GM23338 (cell line): ENCODE measurements at regions not wholly inside any gene's neighbourhood (a gene's known extent, or its start where the extent isn't known, plus 50 kb on each side); places are given as distances from the start of the nearest gene placed in this dataset.
A peak's percentile ranks its signal among the peaks of the same experiment; 100 is the strongest.

Experiments
- ATAC-seq: fragments of 200-7000 bp; cut with Tn5 transposase; 3 replicates; pipeline ENCODE4 v1.9.1; 2020
- DNase-seq: peaks from one replicate; pipeline ENCODE4 v3.0.0-alpha.2; 2015; ENCODE audit warnings: low spot score
- H2AFZ ChIP-seq: fragments of 200-600 bp; sonication (generic); 2 replicates; pipeline ENCODE4 v1.8.0; 2016; ENCODE audit warnings: antibody characterized with exemption, mild to moderate bottlenecking, moderate library complexity
- H3F3A ChIP-seq: fragments of 200-600 bp; sonication (generic); replicated peaks from 2 replicates; pipeline ENCODE4 v1.8.0; 2017; ENCODE audit warnings: antibody characterized with exemption, mixed run types, low read depth
- H3K27ac ChIP-seq: fragments of 200-600 bp; sonication (generic); 2 replicates; pipeline ENCODE4 v1.6.1; 2016; ENCODE audit warnings: low read depth
- H3K27me3 ChIP-seq: fragments of 200-600 bp; sonication (generic); 2 replicates; pipeline ENCODE4 v1.8.0; 2016; ENCODE audit warnings: mild to moderate bottlenecking, mixed run types, moderate library complexity; ENCODE audit not compliant: insufficient read depth
- H3K36me3 ChIP-seq: fragments of 200-600 bp; sonication (generic); 2 replicates; pipeline ENCODE4 v1.8.0; 2016; ENCODE audit warnings: mild to moderate bottlenecking; ENCODE audit not compliant: insufficient read depth
- H3K4me1 ChIP-seq: fragments of 200-600 bp; sonication (generic); 2 replicates; pipeline ENCODE4 v1.8.0; 2016; ENCODE audit warnings: mild to moderate bottlenecking, moderate library complexity; ENCODE audit not compliant: insufficient read depth
- H3K4me2 ChIP-seq: fragments of 200-600 bp; sonication (generic); 2 replicates; pipeline ENCODE4 v1.7.1; 2017; ENCODE audit warnings: mixed run types
- H3K4me3 ChIP-seq: fragments of 200-600 bp; sonication (generic); 2 replicates; pipeline ENCODE4 v1.6.1; 2016; ENCODE audit warnings: mixed run types
- H3K79me2 ChIP-seq: fragments of 200-600 bp; sonication (generic); replicated peaks from 2 replicates; pipeline ENCODE4 v1.8.0; 2017; ENCODE audit warnings: mild to moderate bottlenecking; ENCODE audit not compliant: insufficient read depth
- H3K9me2 ChIP-seq: fragments of 200-600 bp; sonication (generic); 2 replicates; pipeline ENCODE4 v1.8.0; 2017; ENCODE audit not compliant: insufficient read depth
- H4K20me1 ChIP-seq: fragments of 200-600 bp; sonication (generic); replicated peaks from 2 replicates; pipeline ENCODE4 v1.8.0; 2017; ENCODE audit warnings: mild to moderate bottlenecking; ENCODE audit not compliant: insufficient read depth
- H3K27ac Mint-ChIP-seq: 2 replicates; pipeline ENCODE4 v1.8.0; 2020; ENCODE audit warnings: inconsistent platforms, mild to moderate bottlenecking, moderate library complexity, mixed read lengths
- H3K27me3 Mint-ChIP-seq: 3 replicates; pipeline ENCODE4 v1.8.0; 2022; ENCODE audit warnings: low read depth, mild to moderate bottlenecking, moderate library complexity, mixed read lengths, inconsistent platforms; ENCODE audit not compliant: insufficient read depth, poor library complexity
- H3K36me3 Mint-ChIP-seq: 3 replicates; pipeline ENCODE4 v1.8.0; 2021; ENCODE audit warnings: low read depth, mild to moderate bottlenecking, inconsistent platforms, moderate library complexity, mixed read lengths
- H3K4me1 Mint-ChIP-seq: 3 replicates; pipeline ENCODE4 v1.8.0; 2020; ENCODE audit warnings: mild to moderate bottlenecking, inconsistent platforms, mixed read lengths
- H3K4me3 Mint-ChIP-seq: 3 replicates; pipeline ENCODE4 v1.8.0; 2021; ENCODE audit warnings: moderate library complexity, mild to moderate bottlenecking, inconsistent platforms, mixed read lengths
- H3K9me3 Mint-ChIP-seq: 3 replicates; pipeline ENCODE4 v1.8.0; 2020; ENCODE audit warnings: moderate library complexity, mild to moderate bottlenecking, inconsistent platforms, mixed read lengths
- CREB1 ChIP-seq: fragments of 250-450 bp; sonication (Bioruptor Pico); IDR thresholded peaks from 2 replicates; pipeline ENCODE4 v1.5.0; 2020; ENCODE audit warnings: low read depth, mild to moderate bottlenecking, moderate library complexity
- CTCF ChIP-seq, 2 experiments: fragments of 200-600 bp in 1 of 2; sonication (generic) in 1 of 2; conservative IDR thresholded peaks; 2 replicates each; pipeline versions ENCODE4 v1.5.1 to v1.6.1; 2016 to 2017; ENCODE audit warnings: antibody characterized with exemption in 2 of 2, low read depth in 2 of 2, mild to moderate bottlenecking in 2 of 2, moderate library complexity in 1 of 2
- EZH2 ChIP-seq: fragments of 200-600 bp; sonication (generic); IDR thresholded peaks from one replicate; pipeline ENCODE4 v1.8.0; 2017; ENCODE audit warnings: antibody characterized with exemption, mild to moderate bottlenecking, low read depth; ENCODE audit not compliant: unreplicated experiment
- EZH2phosphoT487 ChIP-seq: fragments of 200-600 bp; sonication (generic); IDR thresholded peaks from one replicate; pipeline ENCODE4 v1.8.1; 2018; ENCODE audit warnings: antibody characterized with exemption; ENCODE audit not compliant: unreplicated experiment
- JUNB ChIP-seq: IDR thresholded peaks from one replicate; pipeline ENCODE4 v1.6.1; 2016; ENCODE audit warnings: antibody characterized with exemption; ENCODE audit not compliant: unreplicated experiment
- NANOG ChIP-seq: IDR thresholded peaks from 2 replicates; pipeline ENCODE4 v1.6.1; 2016; ENCODE audit warnings: antibody characterized with exemption, borderline replicate concordance
- POLR2AphosphoS5 ChIP-seq: IDR thresholded peaks from 2 replicates; pipeline ENCODE4 v1.6.1; 2016; ENCODE audit warnings: antibody characterized with exemption, low read depth
- REST ChIP-seq: IDR thresholded peaks from one replicate; pipeline ENCODE4 v1.6.1; 2018; ENCODE audit warnings: antibody characterized with exemption; ENCODE audit not compliant: unreplicated experiment
- STAT1 ChIP-seq: IDR thresholded peaks from one replicate; pipeline ENCODE4 v1.6.1; 2016; ENCODE audit warnings: antibody characterized with exemption; ENCODE audit not compliant: unreplicated experiment
- ZNF114 ChIP-seq: fragments of 250-450 bp; sonication (Bioruptor Pico); IDR thresholded peaks from 2 replicates; pipeline ENCODE4 v1.5.0; 2020; ENCODE audit warnings: mild to moderate bottlenecking, moderate library complexity
- ZNF331 ChIP-seq: fragments of 250-450 bp; sonication (Bioruptor Pico); IDR thresholded peaks from 2 replicates; pipeline ENCODE4 v1.5.0; 2020; ENCODE audit warnings: low read depth, mild to moderate bottlenecking, moderate library complexity
- ZNF462 ChIP-seq: fragments of 250-450 bp; sonication (Bioruptor Pico); IDR thresholded peaks from 2 replicates; pipeline ENCODE4 v1.5.0; 2020; ENCODE audit warnings: mild to moderate bottlenecking, moderate library complexity
- TF ChIP-seq, protein P1 (sequence below): IDR thresholded peaks from 2 replicates; pipeline ENCODE4 v1.6.1; 2016; ENCODE audit warnings: antibody characterized with exemption

GRCh38 chr15:99495430-99496301, 70.1 kb upstream of the MEF2A start:
- H3K4me3 ChIP-seq, result no peak overlapping the region
- H3K4me1 Mint-ChIP-seq, result no peaks in the 10 kb centered on the region; the same call in 2 of the 3 replicates
- H2AFZ ChIP-seq, result peak overlapping the region; percentile 63; the same call in 1 of the 2 replicates
- H3K4me1 ChIP-seq, result no peaks in the 10 kb centered on the region
- no peaks in the 10 kb centered on the region for H3K36me3 ChIP-seq
- TF ChIP-seq REST (no peak), CREB1 (no peak), EZH2 (no peak), ZNF114 (CRISPR knock-in tag) (no peak), JUNB (no peak), NANOG (no peak), STAT1 (no peak), ZNF331 (CRISPR knock-in tag) (no peak), CTCF (conservative IDR thresholded peaks at IDR 0.05; ENCODE audit: low read depth in 2 of 2) (no peak), ZNF462 (CRISPR knock-in tag) (no peak), EZH2phosphoT487 (no peak), POLR2AphosphoS5 (no peak)
- TF ChIP-seq, protein P1, sequence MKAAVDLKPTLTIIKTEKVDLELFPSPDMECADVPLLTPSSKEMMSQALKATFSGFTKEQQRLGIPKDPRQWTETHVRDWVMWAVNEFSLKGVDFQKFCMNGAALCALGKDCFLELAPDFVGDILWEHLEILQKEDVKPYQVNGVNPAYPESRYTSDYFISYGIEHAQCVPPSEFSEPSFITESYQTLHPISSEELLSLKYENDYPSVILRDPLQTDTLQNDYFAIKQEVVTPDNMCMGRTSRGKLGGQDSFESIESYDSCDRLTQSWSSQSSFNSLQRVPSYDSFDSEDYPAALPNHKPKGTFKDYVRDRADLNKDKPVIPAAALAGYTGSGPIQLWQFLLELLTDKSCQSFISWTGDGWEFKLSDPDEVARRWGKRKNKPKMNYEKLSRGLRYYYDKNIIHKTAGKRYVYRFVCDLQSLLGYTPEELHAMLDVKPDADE, result no peak
- no peaks in the 10 kb centered on the region for H3K79me2 ChIP-seq
- no peak overlapping the region for H3K27ac Mint-ChIP-seq
- no peak overlapping the region for H3K27ac ChIP-seq
- H3F3A ChIP-seq, result no peaks in the 10 kb centered on the region
- H3K4me2 ChIP-seq, result no peak overlapping the region
- ATAC-seq, result no peak
- H3K27me3 ChIP-seq, result no peaks in the 10 kb centered on the region
- H3K27me3 Mint-ChIP-seq, result peaks cover 7% of the 10 kb centered on the region
- 0 out of 2 replicates have a peak, but pooled peaks cover 4% of the 10 kb centered on the region for H3K9me2 ChIP-seq
- peaks cover 3% of the 10 kb centered on the region; the same call in 1 of the 3 replicates for H3K36me3 Mint-ChIP-seq
- H3K9me3 Mint-ChIP-seq, result peaks cover 13% of the 10 kb centered on the region
- H3K4me3 Mint-ChIP-seq, result no peak overlapping the region
- no peak for DNase-seq
- H4K20me1 ChIP-seq, result no peaks in the 10 kb centered on the region
